GM23338 (cell line): ENCODE measurements at regions not wholly inside any gene's neighbourhood (a gene's known extent, or its start where the extent isn't known, plus 50 kb on each side); places are given as distances from the start of the nearest gene placed in this dataset.

ENCODE experiments used
- CTCF ChIP-seq, 2 experiments: fragments of 200-600 bp in 1 of 2; sonication (generic) in 1 of 2; conservative IDR thresholded peaks; 2 replicates each; pipeline versions ENCODE4 v1.5.1 to v1.6.1; 2016 to 2017; ENCODE audit warnings: antibody characterized with exemption in 2 of 2, low read depth in 2 of 2, mild to moderate bottlenecking in 2 of 2, moderate library complexity in 1 of 2
- ETS1 ChIP-seq: IDR thresholded peaks from 2 replicates; pipeline ENCODE4 v1.6.1; 2016; ENCODE audit warnings: antibody characterized with exemption
- EZH2 ChIP-seq: fragments of 200-600 bp; sonication (generic); IDR thresholded peaks from one replicate; pipeline ENCODE4 v1.8.0; 2017; ENCODE audit warnings: antibody characterized with exemption, mild to moderate bottlenecking, low read depth; ENCODE audit not compliant: unreplicated experiment
- EZH2phosphoT487 ChIP-seq: fragments of 200-600 bp; sonication (generic); IDR thresholded peaks from one replicate; pipeline ENCODE4 v1.8.1; 2018; ENCODE audit warnings: antibody characterized with exemption; ENCODE audit not compliant: unreplicated experiment
- POLR2AphosphoS5 ChIP-seq: IDR thresholded peaks from 2 replicates; pipeline ENCODE4 v1.6.1; 2016; ENCODE audit warnings: antibody characterized with exemption, low read depth
- REST ChIP-seq: IDR thresholded peaks from one replicate; pipeline ENCODE4 v1.6.1; 2018; ENCODE audit warnings: antibody characterized with exemption; ENCODE audit not compliant: unreplicated experiment

GRCh38 chr1:178025613-178026356, 55.9 kb upstream of the SEC16B start:
- TF ChIP-seq EZH2phosphoT487 (no peak), ETS1 (no peak), CTCF (conservative IDR thresholded peaks at IDR 0.05; ENCODE audit: low read depth in 2 of 2) (no peak), POLR2AphosphoS5 (no peak), REST (no peak), EZH2 (no peak)
